KMS-11 (cell line): ENCODE measurements at regions not wholly inside any gene's neighbourhood (a gene's known extent, or its start where the extent isn't known, plus 50 kb on each side); places are given as distances from the start of the nearest gene placed in this dataset.

ENCODE experiments used
- H2AFZ ChIP-seq: fragments of 200-600 bp; sonication (generic); 2 replicates; pipeline ENCODE4 v1.6.1; 2016; ENCODE audit warnings: antibody characterized with exemption, mixed run types, low read depth
- H3K27ac ChIP-seq: fragments of 200-600 bp; sonication (generic); 2 replicates; pipeline ENCODE4 v1.6.1; 2016; ENCODE audit warnings: mild to moderate bottlenecking, mixed run types
- H3K27me3 ChIP-seq: fragments of 200-600 bp; sonication (generic); 2 replicates; pipeline ENCODE4 v1.6.1; 2017; ENCODE audit warnings: mild to moderate bottlenecking, low read depth, mixed run types, moderate library complexity; ENCODE audit not compliant: insufficient read depth
- H3K36me3 ChIP-seq: fragments of 200-600 bp; sonication (generic); 2 replicates; pipeline ENCODE4 v1.6.1; 2017; ENCODE audit warnings: mild to moderate bottlenecking, mixed run types; ENCODE audit not compliant: insufficient read depth
- H3K4me1 ChIP-seq: fragments of 200-600 bp; sonication (generic); 2 replicates; pipeline ENCODE4 v1.6.1; 2016; ENCODE audit warnings: mild to moderate bottlenecking, low read depth, mixed run types; ENCODE audit not compliant: poor library complexity, severe bottlenecking
- H3K4me2 ChIP-seq: fragments of 200-600 bp; sonication (generic); 2 replicates; pipeline ENCODE4 v1.7.0; 2016; ENCODE audit warnings: mild to moderate bottlenecking, mixed run types
- H3K4me3 ChIP-seq: fragments of 200-600 bp; sonication (generic); IDR thresholded peaks from 2 replicates; pipeline ENCODE4 v1.6.1; 2017; ENCODE audit warnings: low read depth, low read length, mixed read lengths; ENCODE audit not compliant: insufficient read depth
- H3K79me2 ChIP-seq: fragments of 200-600 bp; sonication (generic); 2 replicates; pipeline ENCODE4 v1.6.1; 2016; ENCODE audit warnings: low read depth, mixed run types; ENCODE audit not compliant: insufficient read depth
- H3K9ac ChIP-seq: fragments of 200-600 bp; sonication (generic); 2 replicates; pipeline ENCODE4 v1.6.1; 2016; ENCODE audit warnings: mild to moderate bottlenecking, mixed run types
- H4K20me1 ChIP-seq: fragments of 200-600 bp; sonication (generic); 2 replicates; pipeline ENCODE4 v1.6.1; 2016; ENCODE audit warnings: mild to moderate bottlenecking, mixed run types; ENCODE audit not compliant: insufficient read depth
- TF ChIP-seq, protein P1 (sequence below): fragments of 200-600 bp; sonication (generic); conservative IDR thresholded peaks from 2 replicates; pipeline ENCODE4 v1.6.1; 2017; ENCODE audit warnings: low read depth, mild to moderate bottlenecking, antibody characterized with exemption, low read length, moderate library complexity, mixed read lengths

DNA sequence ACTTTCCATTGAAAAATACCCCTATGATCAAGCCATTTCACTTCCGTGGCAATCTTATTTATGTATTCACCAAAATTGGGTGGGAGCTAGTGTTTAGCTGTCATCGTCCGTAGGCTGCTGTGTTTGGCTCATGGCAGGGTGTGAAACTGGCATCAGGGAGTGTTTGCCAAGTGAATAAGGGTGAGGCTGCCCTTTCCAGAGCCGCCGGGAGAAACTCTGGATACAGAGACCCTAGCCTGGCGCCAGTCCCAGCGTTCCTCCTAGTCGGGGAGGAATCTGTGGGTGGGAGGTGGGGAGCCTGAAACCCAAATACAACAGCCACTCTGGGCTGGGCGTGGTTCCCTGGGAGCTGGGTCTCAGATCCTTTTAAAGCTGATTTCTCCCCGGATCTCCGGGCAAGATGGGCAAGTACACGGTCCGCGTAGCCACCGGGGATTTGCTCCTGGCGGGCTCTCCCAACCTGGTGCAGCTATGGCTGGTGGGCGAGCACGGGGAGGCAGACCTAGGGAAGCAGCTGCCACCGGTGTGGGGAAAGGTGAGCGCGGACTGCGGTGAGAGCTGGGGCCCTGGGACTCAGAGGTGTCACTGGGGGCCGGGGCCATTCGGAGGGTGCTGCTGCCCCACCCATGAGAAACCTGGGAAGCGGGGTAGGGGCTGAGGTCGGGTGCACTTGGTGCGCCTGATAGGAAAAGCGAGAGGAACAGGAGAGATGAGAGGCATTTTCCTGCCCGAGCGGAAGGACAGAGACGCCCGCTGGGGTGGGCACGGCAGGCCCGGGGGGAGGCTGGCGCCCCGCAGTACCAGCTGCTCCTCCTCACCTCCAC, 62.1 kb upstream of the TEKT1 start:
- TF ChIP-seq, protein P1, sequence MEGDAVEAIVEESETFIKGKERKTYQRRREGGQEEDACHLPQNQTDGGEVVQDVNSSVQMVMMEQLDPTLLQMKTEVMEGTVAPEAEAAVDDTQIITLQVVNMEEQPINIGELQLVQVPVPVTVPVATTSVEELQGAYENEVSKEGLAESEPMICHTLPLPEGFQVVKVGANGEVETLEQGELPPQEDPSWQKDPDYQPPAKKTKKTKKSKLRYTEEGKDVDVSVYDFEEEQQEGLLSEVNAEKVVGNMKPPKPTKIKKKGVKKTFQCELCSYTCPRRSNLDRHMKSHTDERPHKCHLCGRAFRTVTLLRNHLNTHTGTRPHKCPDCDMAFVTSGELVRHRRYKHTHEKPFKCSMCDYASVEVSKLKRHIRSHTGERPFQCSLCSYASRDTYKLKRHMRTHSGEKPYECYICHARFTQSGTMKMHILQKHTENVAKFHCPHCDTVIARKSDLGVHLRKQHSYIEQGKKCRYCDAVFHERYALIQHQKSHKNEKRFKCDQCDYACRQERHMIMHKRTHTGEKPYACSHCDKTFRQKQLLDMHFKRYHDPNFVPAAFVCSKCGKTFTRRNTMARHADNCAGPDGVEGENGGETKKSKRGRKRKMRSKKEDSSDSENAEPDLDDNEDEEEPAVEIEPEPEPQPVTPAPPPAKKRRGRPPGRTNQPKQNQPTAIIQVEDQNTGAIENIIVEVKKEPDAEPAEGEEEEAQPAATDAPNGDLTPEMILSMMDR, result no peak
- no peak overlapping the region for H3K9ac ChIP-seq
- no peak overlapping the region for H2AFZ ChIP-seq
- H3K27me3 ChIP-seq, result no peaks in the 10 kb centered on the region
- no peaks in the 10 kb centered on the region for H4K20me1 ChIP-seq
- no peaks in the 10 kb centered on the region for H3K79me2 ChIP-seq
- H3K4me3 ChIP-seq, result no peak overlapping the region
- no peaks in the 10 kb centered on the region for H3K36me3 ChIP-seq
- no peak overlapping the region for H3K27ac ChIP-seq
- H3K4me2 ChIP-seq, result no peak overlapping the region
- no peaks in the 10 kb centered on the region for H3K4me1 ChIP-seq

GRCh38 chr17:6894206-6894528, 62.6 kb upstream of the TEKT1 start:
- Histone ChIP-seq H3K27me3 (no peaks in the 10 kb centered on the region), H3K4me2 (no peak overlapping the region), H3K36me3 (no peaks in the 10 kb centered on the region), H4K20me1 (no peaks in the 10 kb centered on the region), H3K4me1 (no peaks in the 10 kb centered on the region), H3K79me2 (no peaks in the 10 kb centered on the region), H3K4me3 (no peak overlapping the region), H2AFZ (no peak overlapping the region), H3K27ac (no peak overlapping the region), H3K9ac (no peak overlapping the region)
- TF ChIP-seq, protein P1, result no peak

GRCh38 chr17:6901086-6901485, 69.6 kb upstream of the TEKT1 start:
- H3K4me2 ChIP-seq, result no peak overlapping the region
- H3K79me2 ChIP-seq, result no peaks in the 10 kb centered on the region
- H3K27ac ChIP-seq, result no peak overlapping the region
- H2AFZ ChIP-seq, result no peak overlapping the region
- H4K20me1 ChIP-seq, result no peaks in the 10 kb centered on the region
- no peak overlapping the region for H3K4me3 ChIP-seq
- H3K27me3 ChIP-seq, result no peaks in the 10 kb centered on the region
- no peaks in the 10 kb centered on the region for H3K36me3 ChIP-seq
- H3K9ac ChIP-seq, result no peak overlapping the region
- TF ChIP-seq, protein P1, result no peak
- H3K4me1 ChIP-seq, result no peaks in the 10 kb centered on the region

DNA sequence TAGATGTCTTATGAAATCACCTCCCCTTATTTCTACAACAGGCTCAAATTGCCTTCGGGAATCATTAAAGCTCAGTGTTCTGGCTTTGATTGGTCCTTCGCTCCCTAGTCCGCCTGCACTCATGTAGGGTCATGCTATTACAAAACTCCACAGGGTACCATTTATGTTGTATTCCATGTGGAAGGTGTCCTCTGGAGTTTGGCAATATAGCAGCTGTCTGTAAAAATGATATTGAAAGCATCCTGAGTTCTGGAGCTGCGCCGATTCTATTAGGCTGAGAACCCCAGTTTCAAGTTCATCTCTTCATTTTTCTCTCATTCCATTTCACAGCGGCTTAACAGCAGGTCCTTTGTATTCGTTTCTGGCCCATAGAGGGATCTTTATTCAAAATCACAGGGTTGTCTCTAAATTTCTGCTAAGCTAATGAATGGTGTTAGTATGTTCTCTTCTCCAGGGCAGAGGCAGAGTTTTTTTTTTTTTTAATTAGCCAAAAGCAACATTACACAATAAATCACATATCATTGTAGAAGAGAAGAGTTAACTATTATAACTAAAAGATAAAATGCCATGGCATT, 71.9 kb upstream of the TEKT1 start:
- Histone ChIP-seq H3K4me3 (no peak overlapping the region), H3K27me3 (no peaks in the 10 kb centered on the region), H3K27ac (no peak overlapping the region), H2AFZ (no peak overlapping the region), H4K20me1 (no peaks in the 10 kb centered on the region), H3K9ac (no peak overlapping the region), H3K4me2 (no peak overlapping the region), H3K79me2 (no peaks in the 10 kb centered on the region), H3K36me3 (no peaks in the 10 kb centered on the region), H3K4me1 (no peaks in the 10 kb centered on the region)
- TF ChIP-seq, protein P1, result no peak
